ENCODE measurements at regions not wholly inside any gene's neighbourhood (a gene's known extent, or its start where the extent isn't known, plus 50 kb on each side); places are given as distances from the start of the nearest gene placed in this dataset.

- TF ChIP-seq POLR2A (IDR thresholded peaks at IDR 0.05; ENCODE audit: low read depth, low read length) (no peak), POLR2AphosphoS5 (IDR thresholded peaks at IDR 0.05; ENCODE audit: low read depth, low read length) (no peak)
Measured at GRCh38 chr19:27734496-27735220, 1478.3 kb downstream of the UQCRFS1 start.

Measured in GM12891 (cell line).